ENCODE measurements at regions not wholly inside any gene's neighbourhood (a gene's known extent, or its start where the extent isn't known, plus 50 kb on each side); places are given as distances from the start of the nearest gene placed in this dataset.
"Not testable (repeated sequence)": the region's sequence is repeated elsewhere in the genome, so short reads cannot be mapped to it uniquely, and the experiment has no call there.

DNA sequence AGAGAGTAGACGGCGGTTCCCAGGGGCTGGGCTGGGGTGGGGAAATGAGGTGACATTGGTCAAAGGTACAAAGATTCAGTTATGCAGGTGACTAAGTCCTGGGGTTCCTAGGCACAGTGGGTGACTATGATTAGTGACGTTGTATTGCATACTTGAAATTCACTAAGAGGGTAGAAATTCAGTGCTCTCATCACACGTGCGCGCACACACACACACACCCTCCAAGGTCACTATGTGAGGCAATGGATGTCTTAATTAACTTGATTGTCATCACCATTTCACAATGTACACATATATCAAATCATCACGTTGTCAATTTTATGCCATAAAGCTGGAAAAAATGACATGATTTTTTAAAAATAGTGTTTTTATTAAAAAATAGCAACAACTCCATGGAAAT, 92.9 kb upstream of the ALKAL2 start:
- no peak for DNase-seq (ENCODE audit: low read depth, low spot score)

DNA sequence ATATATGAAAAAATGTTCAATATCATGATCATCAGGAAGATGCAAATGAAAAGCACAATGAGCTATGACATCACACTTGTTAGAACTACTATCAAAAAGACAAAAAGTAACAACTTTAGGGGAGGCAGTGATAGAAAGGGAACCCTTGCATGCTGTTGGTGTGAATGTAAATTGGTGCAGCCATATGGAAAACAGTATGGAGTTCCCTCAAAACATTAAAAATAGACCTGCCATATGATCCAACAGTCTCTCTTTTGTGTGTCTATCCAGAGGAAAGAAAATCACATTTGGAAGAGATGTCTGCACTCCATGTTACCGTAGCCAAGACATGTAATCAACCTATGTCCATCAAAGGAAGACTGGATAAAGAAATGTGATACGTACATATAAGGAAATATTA, 92.3 kb upstream of the ALKAL2 start:
- DNase-seq (ENCODE audit: low read depth, low spot score): no peak

DNA sequence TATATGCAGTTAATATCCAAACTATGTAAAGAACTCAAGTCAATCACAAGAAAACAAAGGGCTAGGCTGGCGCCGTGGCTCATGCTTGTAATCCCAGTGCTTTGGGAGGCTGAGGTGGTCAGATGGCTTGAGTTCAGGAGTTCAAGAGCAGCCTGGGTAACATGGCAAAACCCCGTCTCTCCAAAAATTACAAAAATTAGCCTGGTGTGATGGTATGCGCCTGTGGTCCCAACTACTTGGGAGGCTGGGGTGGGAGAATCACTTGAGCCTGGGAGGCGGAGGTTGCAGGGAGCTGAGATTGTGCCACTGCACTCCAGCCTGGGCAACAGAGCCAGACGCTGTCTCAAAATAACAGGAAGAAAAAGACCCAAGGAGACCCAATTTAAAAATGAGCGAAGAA, 91.9 kb upstream of the ALKAL2 start:
- DNase-seq (ENCODE audit: low read depth, low spot score): no peak

DNA sequence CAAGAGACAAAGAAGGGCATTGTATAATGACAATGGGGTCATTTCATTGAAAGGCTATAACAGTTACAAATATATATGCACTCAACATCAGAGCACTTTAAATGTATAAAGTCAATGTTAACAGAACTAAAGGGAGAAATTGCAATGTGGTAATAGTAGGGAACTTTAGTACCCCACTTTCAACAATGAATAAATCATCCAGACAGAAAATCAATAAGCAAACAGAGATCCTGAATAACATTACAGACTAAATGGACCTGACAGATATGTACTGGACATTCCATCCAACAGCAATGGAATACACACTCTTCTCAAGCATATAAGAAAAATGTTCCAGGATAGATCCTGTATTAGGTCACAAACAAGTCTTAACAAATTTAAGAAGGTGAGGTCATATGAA, 90.5 kb upstream of the ALKAL2 start:
- DNase-seq (ENCODE audit: low read depth, low spot score): no peak

DNA sequence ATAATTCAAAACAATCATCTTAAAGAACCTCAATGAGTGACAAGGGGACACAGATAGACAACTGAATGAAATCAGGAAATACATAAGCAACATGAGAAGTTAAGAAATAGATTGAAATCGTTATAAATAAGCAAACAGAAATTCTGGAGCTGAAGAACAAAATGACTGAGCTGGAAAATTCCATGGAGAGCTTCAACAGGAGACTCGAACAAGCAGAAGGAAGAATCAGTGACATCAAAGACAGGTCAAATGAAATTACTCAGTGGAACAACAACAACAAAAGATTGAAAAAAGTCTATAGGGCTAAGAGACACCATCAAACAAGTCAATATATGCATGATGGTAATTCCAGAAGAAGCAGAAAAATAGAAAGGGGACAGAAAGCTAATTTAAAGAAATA, 89.5 kb upstream of the ALKAL2 start:
- DNase-seq (ENCODE audit: low read depth, low spot score): no peak

DNA sequence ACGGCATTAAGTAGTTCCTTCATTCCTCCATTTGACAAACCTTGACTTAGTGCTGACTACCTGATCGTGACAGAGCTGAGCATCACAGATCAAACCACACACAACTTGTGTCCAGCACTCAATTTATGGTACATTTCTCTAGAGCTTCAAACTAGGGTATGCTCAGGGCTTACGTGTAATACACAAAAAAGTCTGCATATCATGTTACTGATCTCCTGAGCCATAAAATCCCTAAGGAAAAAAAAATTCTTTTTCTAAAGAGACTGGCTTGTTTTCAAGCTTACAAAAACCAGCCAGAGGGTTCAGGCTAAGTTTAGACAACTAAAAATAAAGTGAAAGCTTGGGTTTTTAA, 88.0 kb upstream of the ALKAL2 start:
- DNase-seq (ENCODE audit: low read depth, low spot score): no peak

DNA sequence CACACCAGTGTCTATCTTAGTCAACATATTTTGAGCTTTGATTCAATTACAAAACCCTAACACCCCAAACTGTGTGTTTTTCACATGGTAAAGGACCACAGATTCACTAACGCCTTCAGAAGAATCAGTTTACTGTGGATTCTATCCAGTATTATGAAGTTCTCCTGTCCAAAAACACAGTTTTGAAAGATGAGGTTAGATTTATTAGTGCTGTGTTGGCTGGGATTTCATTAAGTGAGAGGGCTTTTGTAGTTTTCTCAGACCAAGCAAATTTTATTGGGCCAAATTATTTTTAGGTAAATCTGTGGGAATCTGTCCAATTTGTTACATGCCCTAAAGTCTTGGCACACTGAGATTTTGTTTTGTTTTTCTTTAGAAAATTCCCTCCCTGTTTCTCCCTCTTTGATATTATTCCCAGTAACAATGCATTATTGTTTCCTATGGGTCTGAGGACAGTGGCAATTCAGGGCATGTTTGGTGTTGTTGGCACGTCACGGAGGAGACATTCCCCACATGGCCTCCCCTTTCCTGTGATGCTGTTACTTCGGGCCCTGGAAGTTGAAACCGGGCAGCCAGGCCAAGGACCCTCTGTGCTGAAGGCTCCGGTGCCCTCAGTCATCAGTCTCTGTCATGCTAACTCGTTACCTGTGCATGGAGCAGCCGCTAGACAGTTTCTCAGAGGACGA, 87.5 kb upstream of the ALKAL2 start:
- no peak for DNase-seq (ENCODE audit: low read depth, low spot score)

DNA sequence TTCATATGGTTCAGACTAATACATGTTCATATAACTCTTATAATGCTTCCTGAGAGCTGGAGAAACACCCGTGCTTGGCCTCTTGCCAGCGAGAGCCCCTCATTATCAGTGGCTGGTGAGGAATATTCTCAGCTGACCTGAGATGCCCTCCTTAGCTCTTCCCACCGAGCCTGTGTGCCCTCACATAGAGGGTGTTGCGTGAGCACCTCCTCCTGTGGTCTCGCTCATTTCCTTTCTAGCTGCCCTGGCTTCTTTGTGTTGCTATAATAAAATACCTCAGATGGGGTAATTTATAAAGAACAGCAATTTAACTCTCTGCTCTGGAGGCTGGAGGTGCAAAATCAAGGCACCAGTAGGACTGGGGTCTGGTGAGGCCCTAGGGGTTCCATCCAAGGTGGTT, 80.5 kb upstream of the ALKAL2 start:
- DNase-seq (ENCODE audit: low read depth, low spot score): no peak

DNA sequence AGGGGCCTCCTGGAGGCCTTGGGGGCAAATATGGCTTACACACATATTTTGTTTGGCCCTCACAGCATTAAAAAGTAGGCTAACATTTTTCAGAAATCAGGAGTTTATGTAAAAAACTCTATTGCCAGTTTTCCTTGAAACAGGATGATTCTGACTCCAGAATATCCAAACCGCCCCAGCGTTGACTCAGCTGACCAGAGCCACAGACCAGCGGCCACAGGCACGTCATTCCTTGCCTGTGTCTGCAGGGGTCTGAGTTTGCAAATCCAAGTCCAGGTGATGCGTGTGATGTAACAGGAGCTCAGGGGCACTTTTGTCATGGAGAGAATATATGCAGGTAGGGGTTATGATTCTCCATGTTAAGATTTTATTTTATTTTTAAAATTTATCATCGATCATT, 79.4 kb upstream of the ALKAL2 start:
- no peak for DNase-seq (ENCODE audit: low read depth, low spot score)

DNA sequence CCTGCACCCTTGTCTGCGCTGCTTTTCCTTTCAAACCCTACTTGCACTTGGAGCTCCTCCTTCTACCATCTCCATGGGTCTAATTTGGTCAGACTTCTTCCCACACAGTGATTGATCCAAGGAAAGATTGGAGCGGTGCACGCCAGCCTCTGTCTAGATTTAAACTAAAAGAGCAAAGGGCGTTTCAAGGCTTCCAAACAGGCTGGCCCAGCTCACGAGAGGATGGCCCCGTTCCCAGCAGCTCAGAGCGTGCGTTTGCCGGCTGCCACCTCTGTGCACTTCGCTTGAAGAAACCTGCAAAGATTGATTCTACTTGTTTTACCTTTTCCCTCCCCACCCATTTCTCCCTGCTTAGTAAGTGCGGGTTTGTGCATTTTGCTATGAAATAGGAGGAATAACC, 78.8 kb upstream of the ALKAL2 start:
- no peak for DNase-seq (ENCODE audit: low read depth, low spot score)

DNA sequence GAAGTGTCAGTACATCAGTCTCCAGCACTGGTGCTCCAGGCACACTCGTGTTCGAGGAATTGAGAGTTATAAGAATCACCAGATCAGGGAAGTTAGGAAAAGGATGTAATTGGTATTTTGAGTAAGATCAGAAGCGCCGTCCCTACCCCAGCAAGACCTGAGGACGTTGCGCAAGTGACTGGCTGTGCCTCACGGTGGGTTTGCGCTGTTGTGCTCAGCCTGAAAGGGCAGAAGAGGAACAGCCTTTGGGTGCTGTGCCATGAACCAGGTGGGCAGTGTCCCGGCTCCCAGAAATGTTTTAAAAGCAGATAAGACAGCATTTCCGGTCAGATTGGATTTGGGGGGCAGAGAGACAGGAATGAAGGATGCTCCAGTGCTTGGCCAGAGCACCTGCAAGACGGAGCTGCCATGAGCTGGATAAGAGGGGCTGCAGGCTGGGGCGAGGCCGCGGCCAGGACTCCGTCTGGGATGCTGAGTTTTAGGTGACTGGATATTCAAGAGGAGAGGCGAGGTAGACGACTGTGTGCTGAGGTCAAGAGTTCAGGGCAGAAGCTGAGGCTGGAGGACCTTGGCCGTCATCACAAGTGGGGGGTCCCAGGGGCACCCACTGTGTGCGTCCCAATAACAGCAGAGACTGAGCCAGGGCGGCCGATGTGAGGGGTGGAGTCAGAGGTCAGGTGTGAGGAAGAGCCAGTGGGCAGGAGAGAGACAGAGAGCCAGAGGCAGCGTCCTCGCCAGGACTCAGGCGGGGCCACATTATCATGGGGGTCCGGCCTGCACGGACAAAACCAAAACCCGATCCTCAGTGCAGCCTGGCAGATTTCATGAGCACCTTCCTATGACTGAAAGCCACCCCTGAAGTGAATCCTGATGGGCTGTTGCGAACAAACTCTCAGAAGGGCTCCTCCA, 77.7 kb upstream of the ALKAL2 start:
- no peak for DNase-seq (ENCODE audit: low read depth, low spot score)

DNA sequence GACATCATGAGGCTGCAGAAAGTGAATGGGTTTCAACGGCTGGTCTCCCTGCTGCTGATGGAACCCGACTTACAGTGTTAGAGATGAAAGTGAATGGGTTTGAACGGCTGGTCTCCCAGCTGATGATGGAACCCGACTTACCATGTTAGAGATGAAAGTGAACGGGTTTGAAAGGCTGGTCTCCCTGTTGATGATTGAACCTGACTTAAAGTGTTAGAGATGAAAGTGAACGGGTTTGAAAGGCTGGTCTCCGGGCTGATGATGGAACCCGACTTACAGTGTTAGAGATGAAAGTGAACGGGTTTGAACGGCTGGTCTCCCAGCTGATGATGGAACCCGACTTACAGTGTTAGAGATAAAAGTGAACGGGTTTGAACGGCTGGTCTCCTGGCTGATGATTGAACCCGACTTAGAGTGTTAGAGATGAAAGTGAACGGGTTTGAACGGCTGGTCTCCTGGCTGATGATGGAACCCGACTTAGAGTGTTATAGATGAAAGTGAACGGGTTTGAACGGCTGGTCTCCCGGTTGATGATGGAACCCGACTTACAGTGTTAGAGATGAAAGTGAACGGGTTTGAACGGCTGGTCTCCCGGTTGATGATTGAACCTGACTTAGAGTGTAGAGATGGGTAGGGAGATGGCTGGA, 76.1 kb upstream of the ALKAL2 start:
- no peak for DNase-seq (ENCODE audit: low read depth, low spot score)

DNA sequence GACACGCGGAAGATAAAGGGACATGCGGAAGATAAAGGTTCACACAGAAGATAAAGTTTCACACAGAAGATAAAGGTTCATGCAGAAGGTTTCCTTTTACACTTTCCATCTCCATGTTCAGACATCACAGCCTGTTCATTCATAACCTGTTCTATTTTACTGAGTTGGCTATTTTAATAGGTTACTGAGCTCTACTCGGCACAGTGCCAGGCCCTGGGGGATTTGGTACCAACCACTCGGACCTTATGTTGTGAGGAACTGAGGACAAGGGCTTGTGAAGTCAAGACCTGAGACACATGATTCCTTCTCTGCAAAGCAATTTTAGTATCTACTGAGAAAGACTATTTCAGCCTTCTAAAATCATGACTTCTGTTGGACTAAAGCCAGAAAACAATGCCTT, 75.0 kb upstream of the ALKAL2 start:
- DNase-seq (ENCODE audit: low read depth, low spot score): no peak

DNA sequence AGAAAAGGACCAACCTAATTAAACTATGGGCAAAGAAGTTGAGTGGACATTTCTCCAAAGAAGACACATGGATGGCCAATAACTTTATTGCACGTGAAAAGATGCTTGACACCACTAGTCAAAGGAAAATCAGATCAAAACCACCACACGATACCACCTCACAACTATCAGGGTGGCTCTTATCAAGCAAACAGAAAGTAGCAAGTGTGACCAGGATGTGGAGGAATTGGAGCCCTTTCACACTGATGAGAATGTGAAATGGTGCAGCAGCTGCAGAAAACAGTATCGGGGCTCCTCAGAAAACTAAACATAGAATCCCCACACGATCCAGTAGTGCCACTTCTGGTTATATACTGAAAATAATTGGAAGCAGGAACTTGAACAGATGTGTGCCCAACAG, 72.2 kb upstream of the ALKAL2 start:
- no peak for DNase-seq (ENCODE audit: low read depth, low spot score)

DNA sequence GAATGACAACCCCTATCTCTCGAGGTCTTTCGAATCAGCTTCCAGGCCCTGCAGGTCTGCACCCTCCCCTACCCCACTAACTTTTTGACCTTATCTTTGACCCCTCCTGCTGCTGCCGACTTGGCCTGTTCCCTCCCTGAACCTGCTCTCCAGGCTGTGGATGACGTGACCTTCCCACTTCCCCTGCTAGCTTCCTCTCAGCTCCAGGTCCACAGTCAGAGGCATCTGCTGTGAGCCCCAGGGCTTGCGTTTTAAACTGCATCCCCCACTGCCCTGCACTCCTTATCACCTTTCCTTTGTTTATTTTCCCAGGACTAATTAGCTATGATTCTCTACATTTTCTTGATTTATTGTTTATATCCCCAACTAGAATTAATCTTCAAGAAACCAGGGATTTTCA, 71.2 kb upstream of the ALKAL2 start:
- DNase-seq (ENCODE audit: low read depth, low spot score): no peak

DNA sequence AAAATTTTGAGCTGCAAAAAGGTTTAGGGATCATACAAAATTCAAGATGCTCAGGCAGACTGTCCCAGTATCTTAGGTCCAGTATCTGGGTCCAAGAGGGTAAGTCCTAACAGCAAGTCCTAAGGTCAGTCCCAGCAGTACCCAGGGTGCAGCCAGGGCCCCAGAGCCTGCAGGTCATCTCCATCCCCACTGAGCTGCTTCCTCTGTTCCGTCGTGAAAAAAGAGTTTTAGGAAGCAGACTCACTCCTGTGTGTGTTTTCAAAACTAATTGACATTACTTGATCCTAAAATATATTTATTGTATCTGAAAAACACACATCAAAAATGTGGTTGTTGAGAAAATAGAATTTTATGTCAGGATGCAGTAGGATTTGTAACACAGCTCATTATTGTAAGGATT, 69.9 kb upstream of the ALKAL2 start:
- no peak for DNase-seq (ENCODE audit: low read depth, low spot score)

DNA sequence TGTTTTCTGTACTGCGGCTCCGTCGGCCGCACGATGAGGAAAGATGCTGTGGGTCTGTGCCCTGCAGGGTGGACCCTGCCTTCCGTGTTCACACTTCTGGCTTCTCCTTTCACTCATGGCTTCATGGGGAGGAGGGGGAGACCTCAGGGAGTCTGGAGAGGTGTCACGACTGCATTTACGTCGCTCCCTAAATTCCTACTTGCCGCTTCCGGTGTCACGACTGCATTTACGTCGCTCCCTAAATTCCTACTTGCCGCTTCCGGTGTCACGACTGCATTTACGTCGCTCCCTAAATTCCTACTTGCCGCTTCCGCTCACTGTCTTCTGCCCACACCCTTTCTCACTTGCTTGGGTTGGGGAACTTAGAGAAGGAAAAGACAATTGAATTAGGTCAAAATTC, 68.4 kb upstream of the ALKAL2 start:
- DNase-seq (ENCODE audit: low read depth, low spot score): not testable (repeated sequence)

DNA sequence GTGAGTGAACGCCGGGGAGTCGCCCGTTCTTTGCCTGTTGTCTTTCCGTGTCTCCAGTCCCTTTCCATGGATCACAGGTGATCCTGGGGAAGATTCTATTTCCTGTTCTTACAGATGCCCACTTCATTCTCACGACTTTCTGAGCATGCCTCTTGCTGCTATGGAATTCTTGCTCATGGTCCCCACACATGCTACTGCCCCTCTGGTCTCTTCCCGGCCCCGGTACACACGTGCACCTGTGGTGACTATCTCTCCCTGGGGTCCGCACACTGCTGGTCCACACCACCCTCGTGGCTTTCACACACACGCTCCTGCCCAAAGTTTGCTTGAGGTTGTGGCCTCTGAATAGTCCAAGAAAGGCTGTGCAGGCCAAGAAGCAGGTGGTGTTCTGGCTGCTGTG, 67.9 kb upstream of the ALKAL2 start:
- DNase-seq (ENCODE audit: low read depth, low spot score): no peak

DNA sequence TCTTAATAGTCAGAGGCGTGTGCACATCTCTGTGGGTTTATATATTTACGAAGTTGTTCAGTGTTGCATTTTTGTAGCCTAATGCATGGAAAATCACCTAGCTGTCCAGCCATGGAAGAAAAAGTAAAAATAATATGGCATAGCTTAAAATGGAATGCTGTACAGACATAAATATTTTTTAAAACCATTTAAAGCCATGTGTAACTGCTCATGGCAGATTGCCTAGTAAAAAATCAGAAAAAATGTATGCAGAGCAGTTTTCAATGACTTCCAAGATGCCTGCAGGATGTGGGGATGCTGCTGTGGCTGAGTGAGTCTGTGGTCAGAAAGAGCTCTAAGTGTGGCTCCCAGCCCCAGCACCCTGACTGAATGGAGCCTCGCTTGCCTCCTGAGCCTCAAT, 64.8 kb upstream of the ALKAL2 start:
- DNase-seq (ENCODE audit: low read depth, low spot score): no peak

DNA sequence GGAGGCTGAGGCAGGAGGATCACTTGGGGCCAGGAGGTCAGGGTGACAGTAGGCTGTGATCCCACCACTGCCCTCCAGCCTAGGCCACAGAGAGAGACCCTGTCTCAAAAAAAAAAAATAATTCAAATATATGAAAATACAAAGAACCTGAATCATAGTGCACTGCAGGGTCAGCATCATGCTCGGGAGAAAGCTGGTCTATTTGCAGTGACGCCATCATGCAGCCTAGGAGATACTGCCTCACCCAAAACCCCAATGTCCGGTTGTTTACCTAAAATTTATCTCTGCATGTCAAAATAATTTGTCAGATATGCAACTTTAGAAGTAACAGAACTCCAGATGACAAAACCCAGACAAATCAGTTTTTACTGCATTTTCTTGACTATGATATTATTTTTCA, 61.5 kb upstream of the ALKAL2 start:
- DNase-seq (ENCODE audit: low read depth, low spot score): no peak

DNA sequence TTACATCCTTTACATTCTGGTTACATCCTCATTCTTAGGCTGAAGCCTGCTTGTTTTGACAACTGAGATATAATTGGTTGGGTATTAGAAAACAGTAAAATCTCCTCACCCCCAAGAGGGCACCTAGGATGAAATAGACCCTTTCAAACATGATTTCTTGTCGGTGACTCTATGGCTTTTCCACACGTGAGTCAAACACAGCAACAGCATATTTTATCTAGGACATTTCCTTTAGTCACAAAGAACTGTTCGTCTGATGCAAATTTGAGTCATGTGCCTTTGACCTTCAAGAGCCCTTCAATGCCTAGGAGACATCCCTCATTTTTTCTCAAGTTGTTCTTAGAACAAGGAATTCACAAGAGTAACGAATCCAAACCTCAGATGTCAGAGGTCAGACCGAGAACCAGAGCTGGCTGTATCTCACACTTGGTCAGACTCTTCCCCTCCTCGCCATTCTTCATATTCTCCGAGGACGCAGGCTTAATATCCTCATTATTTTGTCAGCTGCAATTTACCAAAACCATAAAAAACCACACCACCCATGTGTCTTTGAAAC, 60.5 kb upstream of the ALKAL2 start:
- DNase-seq (ENCODE audit: low read depth, low spot score): no peak

DNA sequence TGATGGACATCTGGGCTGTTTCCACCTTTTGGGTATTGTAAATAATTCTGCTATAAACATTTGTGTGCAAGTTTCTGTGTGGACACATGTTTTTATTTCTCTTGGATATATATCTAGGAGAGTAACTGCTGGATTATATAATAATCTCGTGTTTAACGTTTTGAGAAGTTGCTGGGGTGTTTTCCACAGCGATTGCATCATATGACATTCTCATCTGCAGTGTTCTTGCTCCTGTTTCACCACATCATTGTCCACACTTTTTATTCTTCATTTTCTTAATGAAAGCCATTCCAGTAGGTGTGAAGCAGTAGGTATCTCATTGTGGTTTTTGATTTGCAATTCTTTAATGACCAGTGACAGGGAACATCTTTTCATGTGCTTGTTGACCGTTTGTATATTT, 56.9 kb upstream of the ALKAL2 start:
- DNase-seq (ENCODE audit: low read depth, low spot score): no peak

DNA sequence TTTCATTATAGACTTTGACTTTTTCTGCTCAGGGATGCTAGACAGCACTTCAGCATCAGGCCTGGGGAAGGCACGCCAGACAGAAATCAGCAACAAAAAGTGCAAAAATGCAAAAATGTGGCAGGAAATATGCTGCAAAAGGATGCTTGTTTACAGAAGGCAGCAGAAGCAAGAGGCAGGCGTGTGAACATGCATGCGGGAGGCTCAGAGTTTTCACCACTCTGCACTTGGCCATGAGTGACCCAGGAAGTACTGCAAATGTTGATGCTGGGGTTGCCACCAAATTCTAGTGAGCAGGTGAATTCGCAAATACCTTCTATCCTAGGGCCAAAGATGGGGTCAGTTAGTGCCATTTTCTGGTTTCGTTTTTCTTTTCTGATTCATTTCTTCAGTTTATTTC, 55.5 kb upstream of the ALKAL2 start:
- DNase-seq (ENCODE audit: low read depth, low spot score): no peak

All from iPS DF 19.7 (cell line).